Heart left ventricle (tissue), 16 donors: ENCODE measurements at regions not wholly inside any gene's neighbourhood (a gene's known extent, or its start where the extent isn't known, plus 50 kb on each side); places are given as distances from the start of the nearest gene placed in this dataset.

Experiments used
- ATAC-seq, 4 donors: fragments of 200-7000 bp; cut with Tn5 transposase; one replicate each; pipeline ENCODE4 v1.9.1; 2020 to 2022; ENCODE audit warnings: moderate library complexity in 4 of 4, mild to moderate bottlenecking in 3 of 4, moderate number of reproducible peaks in 1 of 4
- DNase-seq, 5 donors: peaks; one replicate each; pipeline ENCODE4 v3.0.0-alpha.2; 2020
- H3K27ac ChIP-seq, 12 donors: fragments of 200-600 bp; sonication (generic) in 4 of 12; one replicate each; pipeline versions ENCODE4 v1.5.0 to v1.8.0; 2016 to 2022; ENCODE audit warnings: mild to moderate bottlenecking in 2 of 12
- H3K27me3 ChIP-seq, 9 donors: fragments of 200-600 bp; sonication (generic) in 2 of 9; one replicate each; pipeline versions ENCODE4 v1.5.1 to v1.8.0; 2016 to 2022; ENCODE audit warnings: mild to moderate bottlenecking in 3 of 9
- H3K36me3 ChIP-seq, 9 donors: fragments of 200-600 bp; sonication (generic) in 2 of 9; one replicate each; pipeline versions ENCODE4 v1.5.0 to v1.8.0; 2018 to 2022; ENCODE audit warnings: mild to moderate bottlenecking in 2 of 9
- H3K4me1 ChIP-seq, 12 donors: fragments of 200-600 bp; sonication (generic) in 4 of 12; one replicate each; pipeline versions ENCODE4 v1.5.0 to v1.8.0; 2016 to 2022; ENCODE audit warnings: mild to moderate bottlenecking in 3 of 12
- H3K4me3 ChIP-seq, 12 donors: fragments of 200-600 bp; sonication (generic) in 4 of 12; one replicate each; pipeline versions ENCODE4 v1.5.0 to v1.8.0; 2017 to 2022; ENCODE audit warnings: mild to moderate bottlenecking in 9 of 12, moderate library complexity in 4 of 12
- H3K9me3 ChIP-seq, 12 donors: fragments of 200-600 bp; sonication (generic) in 4 of 12; one replicate each; pipeline versions ENCODE4 v1.5.0 to v1.8.0; 2016 to 2022; ENCODE audit warnings: mild to moderate bottlenecking in 1 of 12
- CTCF ChIP-seq, 12 donors: fragments of 200-600 bp; sonication (generic) in 4 of 12; IDR thresholded peaks; one replicate each; pipeline versions ENCODE4 v1.5.0 to v1.8.0; 2018 to 2022; ENCODE audit warnings: antibody characterized with exemption in 12 of 12, mild to moderate bottlenecking in 5 of 12
- POLR2A ChIP-seq, 2 donors: fragments of 450-650 bp; IDR thresholded peaks; one replicate each; pipeline ENCODE4 v1.6.1; 2017; ENCODE audit warnings: antibody characterized with exemption in 2 of 2, mild to moderate bottlenecking in 2 of 2, moderate library complexity in 2 of 2
- WGBS, 4 donors: extraction: QIAGEN DNeasy Blood & Tissue Kit in 2 of 4; methylation state at CpG; one replicate each; pipeline versions ENCODE4 v1.1.5 to v1.1.7; 2013 to 2018; 5-methylcytosine and 5-hydroxymethylcytosine counted together
- intact Hi-C, 10 donors: fragments of 100-400 bp; cut with DNase I; formaldehyde crosslinking; loops; one replicate each; pipeline versions ENCODE4 v1.11.1 to v1.14.2; 2022
- donor health status: ischemic (EF 13 %, LVEDD 7.1; RV severe dilation, severe dysfunction).
- donor health status: healthy with polysubstance abuse.
- donor health status: DM: no; HTN: yes; CAD: no.
- donor health status: DM: no; HTN: no; CAD: no.
- donor health status: ischemic (EF 25% LVEDD 6.9; RV normal size, moderate dysfunction).
- donor health status: ischemic (EF 25% LVEDD 5.7; RV mildly dilated, moderate dysfunction).
- donor health status: healthy.
- donor health status: DM: yes; HTN: yes; CAD: no.
- donor health status: ischemic (EF 35%, LVEDD 5.7; RV mildly dilated, moderate dysfunction).
- donor health status: nonischemic (EF 11% LVEDD 7.7; RV severe dilation, severe dysfunction).
- donor health status: DM: yes; HTN: yes; CAD: no.
- donor health status: PGD.
- donor health status: ischemic (EF 29% LVEDD 5.4; RV normal size, mild dysfunction).
- donor health status: nonischemic (EF 23%, LVEDD 6.1; RV moderate dilation, normal function).

- intact Hi-C loops, result no loop called here
- Histone ChIP-seq H3K27me3 (peaks cover 0 to 14% (median 3%) of the 10 kb centered on the region in 9 donors), H3K4me1 (no peaks in the 10 kb centered on the region), H3K27ac (no peak overlapping the region), H3K4me3 (no peak overlapping the region), H3K36me3 (no peaks in the 10 kb centered on the region), H3K9me3 (no peaks in the 10 kb centered on the region)
- DNase-seq, result no peak
- TF ChIP-seq POLR2A (IDR thresholded peaks at IDR 0.05), result no peak
- no peak for TF ChIP-seq CTCF (IDR thresholded peaks at IDR 0.05)
- WGBS, 4 donors, result 57 to 67% (median 62%) methylated on average over 2 of the region's 2 CpGs
- ATAC-seq, result no peak
Measured at GRCh38 chr14:101189266-101189665, 285.7 kb upstream of the RTL1 start.

GRCh38 chr14:101189962-101190560 is 286.5 kb upstream of the RTL1 start:
- intact Hi-C loops, result no loop called here
- DNase-seq (no peak), ATAC-seq (no peak)
- no peak overlapping the region for H3K4me3 ChIP-seq
- H3K27ac ChIP-seq, result no peak overlapping the region
- no peaks in the 10 kb centered on the region for H3K9me3 ChIP-seq
- no peak for TF ChIP-seq POLR2A (IDR thresholded peaks at IDR 0.05)
- no peak for TF ChIP-seq CTCF (IDR thresholded peaks at IDR 0.05)
- peaks cover 0 to 18% (median 4%) of the 10 kb centered on the region in 9 donors for H3K27me3 ChIP-seq
- no peaks in the 10 kb centered on the region for H3K4me1 ChIP-seq
- 79 to 85% (median 81%) methylated on average over 3 of the region's 3 CpGs for whole genome bisulfite sequencing, 4 donors
- no peaks in the 10 kb centered on the region for H3K36me3 ChIP-seq

GRCh38 chr14:101191101-101191720 is 287.7 kb upstream of the RTL1 start:
- Histone ChIP-seq H3K27me3 (peaks cover 0 to 15% (median under 1%) of the 10 kb centered on the region in 9 donors), H3K36me3 (no peaks in the 10 kb centered on the region), H3K9me3 (no peaks in the 10 kb centered on the region), H3K4me1 (no peaks in the 10 kb centered on the region), H3K27ac (no peak overlapping the region), H3K4me3 (no peak overlapping the region)
- DNase-seq, result no peak
- 72 to 83% (median 78%) methylated on average over 6 of the region's 6 CpGs for WGBS, 4 donors
- no peak for TF ChIP-seq CTCF (IDR thresholded peaks at IDR 0.05)
- no peak for TF ChIP-seq POLR2A (IDR thresholded peaks at IDR 0.05)
- intact Hi-C loops, result no loop called here
- no peak for ATAC-seq

GRCh38 chr14:101191721-101192660 is 288.5 kb upstream of the RTL1 start:
- Histone ChIP-seq H3K9me3 (no peaks in the 10 kb centered on the region), H3K4me3 (no peak overlapping the region), H3K36me3 (no peaks in the 10 kb centered on the region), H3K27me3 (peaks cover 0 to 15% (median 0%) of the 10 kb centered on the region in 9 donors), H3K27ac (no peak overlapping the region), H3K4me1 (no peaks in the 10 kb centered on the region)
- no peak for TF ChIP-seq POLR2A (IDR thresholded peaks at IDR 0.05)
- DNase-seq, result no peak
- no peak for ATAC-seq
- intact Hi-C loops, result no loop called here
- 68 to 72% (median 71%) methylated on average over 15 of the region's 15 CpGs for WGBS, 4 donors
